ENCODE measurements at regions not wholly inside any gene's neighbourhood (a gene's known extent, or its start where the extent isn't known, plus 50 kb on each side); places are given as distances from the start of the nearest gene placed in this dataset.
"Not testable (repeated sequence)": the region's sequence is repeated elsewhere in the genome, so short reads cannot be mapped to it uniquely, and the experiment has no call there.

GRCh38 chr9:62874745-62875599 lies 1685.1 kb downstream of the SPATA31A7 start:
- DNase-seq (ENCODE audit: low read depth) = not testable (repeated sequence)

DNA sequence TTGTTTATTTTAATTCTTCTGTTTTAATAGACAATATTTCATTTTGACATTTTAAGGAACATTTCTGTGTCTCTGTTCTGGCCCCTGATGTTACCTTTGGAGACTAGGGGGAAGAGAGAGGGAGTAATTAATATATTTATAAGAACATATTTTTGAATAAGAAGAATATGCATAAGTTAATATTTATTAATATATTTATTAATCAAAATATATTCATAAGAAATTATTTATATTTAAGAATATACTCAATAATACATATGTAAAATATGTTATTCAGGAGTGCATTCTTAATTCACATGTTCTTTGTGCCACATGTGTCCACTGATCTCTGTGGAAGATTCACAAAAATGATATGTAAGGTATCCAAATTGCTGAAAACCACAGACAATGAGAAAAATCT lies 1687.7 kb downstream of the SPATA31A7 start:
- DNase-seq (ENCODE audit: low read depth) = not testable (repeated sequence)

DNA sequence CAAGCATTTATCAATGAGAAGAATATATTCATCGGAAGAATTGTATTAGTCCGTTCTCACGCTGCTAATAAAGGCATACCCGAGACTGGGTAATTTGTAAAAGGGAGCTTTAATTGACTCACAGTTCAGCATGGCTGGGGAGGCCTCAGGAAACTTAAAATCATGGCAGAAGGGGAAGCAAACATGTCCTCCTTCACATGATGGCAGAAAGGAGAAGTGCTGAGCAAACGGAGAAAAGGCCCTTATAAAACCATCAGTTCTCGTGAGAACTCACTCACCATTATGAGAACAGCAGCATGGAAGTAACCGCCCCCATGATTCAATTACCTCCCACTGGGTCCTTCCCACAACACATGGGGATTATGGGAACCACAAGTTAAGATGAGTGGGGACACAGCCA lies 1688.2 kb downstream of the SPATA31A7 start:
- not testable (repeated sequence) for DNase-seq (ENCODE audit: low read depth)

DNA sequence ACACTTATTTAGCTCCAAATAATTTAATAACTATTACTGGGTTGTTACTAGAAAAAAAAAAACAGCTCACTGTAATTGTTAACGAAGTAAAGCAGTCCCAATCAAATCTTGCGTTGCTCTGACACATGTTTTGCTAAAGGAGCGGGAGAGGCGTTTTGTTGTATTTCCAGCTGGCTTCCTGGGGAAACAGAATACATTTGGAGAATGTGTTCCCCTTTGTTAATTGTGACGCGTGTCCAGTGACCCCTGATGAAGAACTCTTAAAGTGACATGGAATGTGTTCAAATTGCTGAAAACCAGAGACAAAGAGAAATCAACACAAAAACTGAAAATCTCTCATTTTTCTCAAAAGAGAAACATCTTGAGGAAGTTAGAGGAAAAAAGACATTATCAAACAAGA lies 1690.6 kb downstream of the SPATA31A7 start:
- DNase-seq (ENCODE audit: low read depth) = not testable (repeated sequence)

GRCh38 chr9:62880971-62881370 lies 1691.1 kb downstream of the SPATA31A7 start:
- not testable (repeated sequence) for DNase-seq (ENCODE audit: low read depth)

- not testable (repeated sequence) for DNase-seq (ENCODE audit: low read depth)
Measured at GRCh38 chr9:62881811-62882210, 1692.0 kb downstream of the SPATA31A7 start.

DNA sequence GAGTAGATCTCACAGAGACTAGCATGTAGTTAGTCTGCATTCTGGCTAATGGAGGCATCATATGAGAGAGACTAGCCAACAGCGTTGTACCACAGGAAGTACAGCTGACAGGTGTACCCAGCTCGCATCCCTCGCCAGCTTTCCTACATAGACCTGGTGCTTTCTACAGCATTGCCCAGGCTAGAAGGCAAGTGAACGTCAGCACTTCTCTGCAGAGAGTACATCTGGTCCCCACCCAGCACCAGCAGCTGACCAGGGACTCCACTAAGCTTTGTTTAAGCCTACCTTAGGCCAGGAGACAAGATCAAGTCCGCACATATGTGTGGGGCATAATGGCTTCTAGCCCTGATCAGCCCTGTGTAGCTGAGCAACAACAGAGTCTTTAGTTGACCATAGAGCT lies 1692.9 kb downstream of the SPATA31A7 start:
- not testable (repeated sequence) for DNase-seq (ENCODE audit: low read depth)

DNA sequence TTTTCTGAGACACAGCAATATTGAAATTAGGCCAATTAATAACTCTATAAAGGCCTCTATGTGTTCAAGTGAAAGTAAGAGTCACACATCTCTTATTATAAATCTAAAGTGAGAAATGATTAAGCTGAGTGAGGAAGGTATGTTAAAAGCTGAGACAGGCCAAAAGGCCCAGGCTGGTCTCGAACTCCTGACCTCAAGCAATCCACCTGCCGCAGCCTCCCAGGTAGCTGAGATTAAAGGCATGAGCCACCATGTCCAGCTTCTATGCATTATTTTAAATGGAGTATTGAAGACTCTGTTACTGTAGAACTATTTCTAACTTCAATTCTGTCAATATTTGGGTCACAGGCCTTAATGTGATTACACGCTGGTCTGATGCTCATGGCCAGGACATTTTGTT lies 1706.9 kb downstream of the SPATA31A7 start:
- DNase-seq (ENCODE audit: low read depth) = not testable (repeated sequence)

DNA sequence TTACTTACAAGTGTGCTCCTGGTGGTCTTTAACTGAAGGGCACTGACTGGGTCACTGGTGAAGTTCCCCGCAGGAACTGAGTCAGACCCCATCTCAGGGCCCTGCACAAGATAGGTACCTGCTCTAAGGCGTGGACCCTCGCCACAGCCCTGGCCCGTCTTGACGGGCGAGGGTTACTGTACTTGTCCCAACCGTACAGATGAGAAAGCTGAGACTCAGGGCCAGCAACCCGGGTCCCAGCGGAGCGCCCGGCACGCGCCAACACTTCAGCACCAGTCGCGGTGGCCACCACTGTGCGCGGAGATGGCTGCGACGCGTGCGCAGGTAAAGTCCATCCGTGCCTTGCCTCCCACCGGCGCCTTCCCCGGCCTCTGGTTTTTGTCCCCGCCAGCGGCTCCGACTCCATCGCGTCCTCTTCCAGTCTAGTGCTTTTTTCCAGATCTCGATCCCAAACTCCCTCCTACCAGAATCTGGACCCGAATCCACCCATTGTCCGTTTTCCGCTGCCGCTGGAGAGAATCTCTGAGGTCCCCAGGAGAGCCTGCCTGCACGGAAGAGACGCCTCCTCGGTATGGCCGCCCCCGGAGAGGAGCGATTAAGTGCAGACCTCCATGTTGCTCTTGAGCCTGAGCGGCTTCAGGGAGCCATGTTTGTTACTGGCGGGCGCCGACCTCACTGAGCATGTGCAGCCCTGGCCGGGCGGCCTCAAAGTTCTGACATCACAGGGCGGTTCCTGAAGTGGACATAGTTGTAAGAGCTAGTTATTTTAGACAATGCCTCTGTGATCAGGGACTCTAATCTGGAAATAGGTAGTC lies 1707.8 kb downstream of the SPATA31A7 start:
- DNase-seq (ENCODE audit: low read depth) = peak; percentile 28

- DNase-seq (ENCODE audit: low read depth) = not testable (repeated sequence)
Measured at GRCh38 chr9:62899666-62900065, 1709.8 kb downstream of the SPATA31A7 start.

DNA sequence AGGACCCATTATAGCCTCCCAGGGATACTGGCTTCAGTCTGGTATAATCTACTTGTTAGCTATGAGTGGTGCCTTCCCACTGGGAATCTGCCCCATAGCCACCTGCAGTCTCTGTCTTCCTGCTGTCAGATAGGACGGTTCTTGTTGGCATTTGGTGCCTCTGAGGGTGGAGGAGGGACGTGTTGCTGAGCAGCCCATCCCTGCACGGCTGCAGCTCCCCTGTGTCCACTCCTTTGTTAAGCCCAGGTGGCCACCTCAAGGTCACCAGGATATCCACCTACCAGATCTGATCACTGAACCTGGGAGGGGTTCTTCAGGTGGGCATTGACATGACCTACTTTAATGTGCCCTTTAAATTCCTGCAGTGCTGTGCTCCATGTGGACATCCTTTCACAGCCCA lies 1714.2 kb downstream of the SPATA31A7 start:
- not testable (repeated sequence) for DNase-seq (ENCODE audit: low read depth)

- not testable (repeated sequence) for DNase-seq (ENCODE audit: low read depth)
Measured at GRCh38 chr9:62905722-62906121, 1715.9 kb downstream of the SPATA31A7 start.

GRCh38 chr9:62907866-62908265 lies 1718.0 kb downstream of the SPATA31A7 start:
- not testable (repeated sequence) for DNase-seq (ENCODE audit: low read depth)

DNA sequence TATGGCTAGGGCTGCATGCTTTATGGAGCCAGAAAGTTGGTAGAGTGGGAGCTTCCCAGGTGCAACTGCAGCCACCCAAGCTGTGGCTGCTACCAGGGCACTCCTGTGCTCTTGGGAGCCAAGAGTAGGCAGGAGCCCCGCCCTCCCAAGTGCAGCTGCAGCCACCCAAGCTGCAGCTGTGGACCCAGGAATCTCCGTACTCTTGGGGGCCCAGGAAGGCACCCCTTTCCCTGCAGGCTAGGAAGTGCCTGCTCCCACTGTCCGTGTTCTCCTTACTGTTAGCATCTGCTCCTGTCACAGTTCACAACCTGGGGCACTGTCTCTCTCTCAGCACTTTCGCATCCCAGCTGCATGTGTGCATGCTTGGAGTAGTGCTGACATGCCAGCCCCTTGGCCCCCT lies 1718.4 kb downstream of the SPATA31A7 start:
- DNase-seq (ENCODE audit: low read depth) = not testable (repeated sequence)

GRCh38 chr9:62909447-62909846 lies 1719.6 kb downstream of the SPATA31A7 start:
- DNase-seq (ENCODE audit: low read depth) = not testable (repeated sequence)

GRCh38 chr9:62912278-62912677 lies 1722.4 kb downstream of the SPATA31A7 start:
- not testable (repeated sequence) for DNase-seq (ENCODE audit: low read depth)

DNA sequence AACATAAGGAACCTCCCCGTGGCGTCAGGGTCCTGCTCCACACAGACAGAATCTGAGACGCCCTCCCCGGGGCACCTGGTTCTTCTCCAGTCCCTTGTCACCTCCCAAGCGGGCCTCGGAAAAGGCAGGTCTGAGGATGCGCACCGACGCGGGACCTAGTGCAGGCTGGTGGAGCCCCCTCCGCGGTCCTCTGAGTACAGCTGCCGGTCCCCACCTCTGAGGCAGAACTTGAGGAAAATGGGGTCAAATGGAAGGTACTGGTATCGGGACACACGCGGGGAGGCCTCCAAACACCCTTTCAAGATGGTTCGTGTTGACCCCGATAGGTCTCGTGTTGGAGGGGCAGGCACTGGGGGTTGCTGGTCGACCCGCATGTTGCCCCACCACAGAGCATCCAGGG lies 1725.3 kb downstream of the SPATA31A7 start:
- not testable (repeated sequence) for DNase-seq (ENCODE audit: low read depth)

GRCh38 chr9:62915661-62916060 lies 1725.8 kb downstream of the SPATA31A7 start:
- not testable (repeated sequence) for DNase-seq (ENCODE audit: low read depth)

- not testable (repeated sequence) for DNase-seq (ENCODE audit: low read depth)
Measured at GRCh38 chr9:62918648-62919385, 1729.0 kb downstream of the SPATA31A7 start.

GRCh38 chr9:62931484-62931883 lies 1741.6 kb downstream of the SPATA31A7 start:
- DNase-seq (ENCODE audit: low read depth) = not testable (repeated sequence)

DNA sequence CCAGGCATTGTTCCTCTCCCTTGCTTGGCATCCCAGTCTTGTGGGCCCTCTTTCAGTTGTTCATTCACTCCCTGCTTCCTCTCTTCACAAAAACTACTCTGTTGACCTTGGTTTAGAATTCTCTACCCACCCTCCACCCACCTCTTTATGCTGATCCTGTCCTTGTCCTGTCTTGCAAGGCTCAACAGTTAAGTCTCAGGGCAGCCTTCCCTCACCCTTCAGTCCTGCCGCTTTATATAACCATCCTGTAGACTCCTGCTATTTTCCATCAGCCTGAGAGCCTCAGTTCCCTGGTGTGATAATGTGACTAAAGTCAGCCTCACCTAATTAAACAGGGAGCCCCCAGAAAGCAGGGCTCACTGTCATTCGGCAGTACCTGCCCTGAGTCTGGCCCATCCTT lies 1763.0 kb downstream of the SPATA31A7 start:
- not testable (repeated sequence) for DNase-seq (ENCODE audit: low read depth)

Data from stimulated activated CD8-positive, alpha-beta memory T cell treated with anti-CD3 and anti-CD28 coated beads, Interleukin-4, amount 100 ng/mL, for 24 hours (primary cell).